HG03469 (cell line): ENCODE measurements at regions not wholly inside any gene's neighbourhood (a gene's known extent, or its start where the extent isn't known, plus 50 kb on each side); places are given as distances from the start of the nearest gene placed in this dataset.
"Not testable (repeated sequence)": the region's sequence is repeated elsewhere in the genome, so short reads cannot be mapped to it uniquely, and the experiment has no call there.

Experiments
- ATAC-seq: cut with Tn5 transposase; IDR thresholded peaks from one replicate; pipeline ENCODE4 v1.9.1; 2021; ENCODE audit warnings: mild to moderate bottlenecking, moderate library complexity, moderate number of reproducible peaks; ENCODE audit not compliant: unreplicated experiment

DNA sequence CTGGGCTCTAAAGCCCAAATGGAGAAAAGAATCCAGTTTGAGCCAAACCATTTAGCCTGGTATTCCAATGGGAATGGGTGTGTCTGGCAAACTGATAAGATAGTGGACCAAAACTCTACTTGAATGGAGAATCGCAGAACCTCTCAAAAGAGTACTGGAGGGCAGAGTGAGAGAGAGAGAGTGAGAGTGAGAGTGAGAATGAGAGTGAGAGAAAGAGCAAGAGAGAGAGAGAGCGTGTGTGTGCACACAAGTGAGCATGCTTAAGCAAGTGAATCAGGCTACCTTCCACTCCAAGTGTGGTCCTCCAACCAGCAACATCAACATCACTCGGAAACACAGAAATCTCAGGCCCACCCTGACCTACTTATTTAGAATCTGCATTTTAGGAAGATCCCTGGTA is 58.8 kb downstream of the UQCRFS1 start:
- no peak for ATAC-seq

DNA sequence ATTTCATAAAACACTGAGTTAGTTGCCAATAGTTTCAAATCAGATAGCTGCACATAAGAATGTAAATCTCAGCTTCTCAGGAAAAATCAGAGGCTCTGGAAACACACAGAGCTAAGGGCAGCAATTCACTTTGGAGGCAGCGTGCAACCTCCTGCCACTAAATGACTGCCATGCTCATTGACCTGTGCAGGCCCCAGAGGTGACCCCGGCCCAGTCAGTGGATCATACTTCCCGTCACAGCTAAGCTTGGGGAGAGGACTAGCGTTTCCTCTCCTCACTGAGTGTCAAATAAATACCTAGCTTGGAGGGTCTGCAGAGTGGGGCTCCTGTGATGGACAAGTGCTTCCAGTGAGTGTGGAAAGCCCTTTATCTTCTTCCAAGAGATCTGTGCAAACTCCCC is 67.2 kb downstream of the UQCRFS1 start:
- ATAC-seq, result no peak

DNA sequence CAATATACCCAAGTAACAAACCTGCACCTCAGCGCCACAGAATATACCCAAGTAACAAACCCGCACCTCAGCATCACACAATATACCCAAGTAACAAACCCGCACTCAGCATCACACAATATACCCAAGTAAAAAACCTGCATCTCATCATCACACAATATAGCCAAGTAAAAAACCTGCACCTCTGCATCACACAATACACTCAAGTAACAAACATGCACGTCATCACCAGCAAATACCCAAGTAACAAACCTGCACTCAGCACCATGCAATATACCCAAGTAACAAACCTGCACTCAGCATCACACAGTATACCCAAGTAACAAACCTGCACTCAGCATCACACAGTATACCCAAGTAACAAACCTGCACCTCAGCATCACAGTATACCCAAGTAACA is 69.8 kb downstream of the UQCRFS1 start:
- no peak for ATAC-seq

DNA sequence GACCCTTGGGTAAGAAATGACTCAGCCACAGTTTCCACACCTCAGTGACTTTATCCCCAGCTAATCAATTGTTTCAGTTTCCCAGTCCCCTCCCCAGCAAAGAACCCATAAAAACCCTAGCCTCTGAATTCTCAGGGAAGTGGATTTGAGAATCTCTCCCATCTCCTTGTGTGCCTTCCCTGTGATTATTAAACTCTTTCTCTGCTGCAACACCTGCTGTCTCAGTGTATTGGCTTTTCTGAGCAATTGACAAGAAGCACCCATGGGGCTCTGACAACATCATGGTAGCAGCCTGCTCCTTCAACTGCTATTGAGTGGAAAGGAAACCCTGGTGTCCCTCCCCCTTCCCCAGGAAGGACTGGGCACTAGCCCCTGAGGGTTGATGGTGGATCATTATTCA is 73.7 kb downstream of the UQCRFS1 start:
- no peak for ATAC-seq

DNA sequence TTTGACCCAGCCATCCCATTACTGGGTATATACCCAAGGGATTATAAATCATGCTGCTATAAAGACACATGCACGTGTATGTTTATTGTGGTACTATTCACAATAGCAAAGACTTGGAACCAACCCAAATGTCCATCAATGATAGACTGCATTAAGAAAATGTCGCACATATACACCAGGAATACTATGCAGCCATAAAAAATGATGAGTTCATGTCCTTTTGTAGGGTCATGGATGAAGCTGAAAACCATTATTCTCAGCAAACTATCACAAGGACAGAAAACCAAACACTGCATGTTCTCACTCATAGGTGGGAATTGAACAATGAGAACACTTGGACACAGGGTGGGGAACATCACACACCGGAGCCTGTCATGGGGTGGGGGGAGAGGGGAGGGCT is 74.7 kb downstream of the UQCRFS1 start:
- ATAC-seq, result not testable (repeated sequence)

DNA sequence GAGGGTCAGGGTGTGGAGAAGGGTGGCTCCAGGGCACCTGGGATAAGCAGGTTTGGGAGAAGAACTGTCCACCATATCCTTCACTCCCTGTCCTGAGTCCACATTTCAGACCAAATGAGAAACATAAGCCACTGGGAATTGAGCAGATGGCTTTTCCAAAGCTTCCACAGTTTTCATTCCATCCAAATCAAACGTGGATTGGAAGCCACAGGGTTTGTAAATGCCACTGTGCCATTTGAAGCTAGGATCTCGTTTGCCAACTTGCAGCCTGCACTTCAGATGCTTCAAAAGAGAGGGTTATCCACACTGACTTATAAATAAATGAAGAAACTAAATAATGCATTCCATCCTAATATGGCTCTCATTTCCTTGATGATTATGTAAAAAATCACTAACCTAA is 81.5 kb downstream of the UQCRFS1 start:
- no peak for ATAC-seq

DNA sequence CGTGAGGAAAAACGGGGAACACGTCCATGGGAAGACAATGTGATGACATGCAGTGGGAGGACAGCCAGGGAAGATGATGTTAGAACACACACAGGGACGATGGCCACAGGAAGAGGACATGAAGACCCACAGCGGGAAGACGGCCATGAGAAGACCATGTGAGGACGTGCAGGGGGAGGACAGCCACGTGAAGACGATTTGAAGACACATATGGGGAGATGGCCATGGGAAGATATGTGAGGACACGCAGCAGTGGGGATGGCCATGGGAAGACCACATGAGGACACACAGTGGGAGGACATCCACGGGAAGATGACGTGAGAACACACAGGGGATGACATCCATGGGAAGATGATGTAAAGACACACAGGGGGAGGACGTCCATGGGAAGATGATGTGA is 83.8 kb downstream of the UQCRFS1 start:
- no peak for ATAC-seq

DNA sequence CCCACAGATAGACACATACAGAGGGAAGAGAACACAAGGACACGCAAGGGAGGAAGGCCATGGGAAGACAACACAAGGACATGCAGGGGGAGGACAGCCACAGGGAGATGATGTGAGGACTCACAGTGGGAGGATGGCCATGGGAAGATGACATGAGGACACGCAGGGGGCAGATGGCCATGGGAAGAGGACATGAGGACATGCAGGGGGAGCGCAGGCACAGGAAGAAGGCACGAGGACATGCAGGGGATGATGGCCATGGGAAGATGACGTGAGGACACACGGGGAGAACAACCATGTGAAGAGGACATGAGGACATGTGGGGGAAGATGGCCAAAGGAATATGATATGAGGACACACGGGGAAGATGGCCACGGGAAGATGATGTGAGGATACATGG is 84.7 kb downstream of the UQCRFS1 start:
- no peak for ATAC-seq

DNA sequence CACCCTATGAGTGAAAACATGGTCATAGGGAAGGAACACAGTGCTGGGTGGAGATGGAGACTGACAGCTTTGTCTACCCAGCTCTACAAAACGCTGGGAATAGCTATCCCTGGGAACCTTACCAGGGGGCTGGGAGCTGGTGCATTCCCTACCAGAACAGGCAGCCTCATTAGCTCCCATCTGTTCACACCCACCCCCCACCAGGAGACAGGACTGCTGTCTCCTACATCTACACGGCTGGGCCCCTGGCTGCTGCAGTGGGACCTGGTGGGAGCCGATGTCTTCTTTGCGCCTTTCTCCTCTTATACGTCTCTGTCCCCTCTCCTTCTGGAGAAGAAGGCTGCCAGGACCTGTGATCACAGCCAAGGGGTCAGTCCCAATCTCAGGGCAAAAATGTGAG is 90.8 kb downstream of the UQCRFS1 start:
- no peak for ATAC-seq

DNA sequence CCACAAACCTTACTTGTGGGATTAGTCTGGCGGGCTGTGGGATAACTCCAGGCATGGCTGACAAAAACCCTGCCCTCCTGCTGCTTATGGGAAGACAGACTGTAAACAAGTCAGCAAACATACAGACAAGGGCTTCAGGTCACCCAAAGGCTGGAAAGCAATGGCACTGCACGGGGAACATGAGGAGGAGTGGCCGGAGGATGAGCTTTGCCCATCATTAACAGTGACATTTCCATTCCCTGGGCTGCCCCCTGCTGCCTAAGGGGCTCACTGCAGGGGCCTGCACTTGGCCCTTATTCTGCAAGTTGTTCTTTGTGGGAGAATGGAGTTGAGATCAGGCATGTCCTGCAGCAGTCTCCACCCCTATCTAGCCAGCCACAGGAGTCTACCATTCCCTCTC is 91.3 kb downstream of the UQCRFS1 start:
- ATAC-seq, result no peak

DNA sequence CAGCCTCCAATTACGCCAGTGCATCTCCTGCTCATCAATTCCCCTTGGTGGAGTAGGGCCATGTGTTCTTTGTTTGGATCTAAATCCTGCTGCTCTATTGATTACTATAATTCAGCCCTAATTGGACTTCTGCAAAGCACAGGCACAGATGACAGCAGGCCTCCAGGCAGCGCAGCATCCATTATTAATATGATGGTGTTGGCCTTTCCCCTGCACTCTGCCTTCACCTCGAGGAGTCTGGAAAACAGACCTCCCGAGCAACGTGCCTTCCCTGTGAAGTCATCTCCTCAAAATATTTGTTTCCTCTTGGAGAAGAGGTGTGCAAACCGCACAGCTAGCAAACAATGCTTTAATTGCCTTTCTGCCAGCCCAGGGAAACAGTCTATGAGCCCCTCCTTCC is 92.5 kb downstream of the UQCRFS1 start:
- ATAC-seq, result no peak

DNA sequence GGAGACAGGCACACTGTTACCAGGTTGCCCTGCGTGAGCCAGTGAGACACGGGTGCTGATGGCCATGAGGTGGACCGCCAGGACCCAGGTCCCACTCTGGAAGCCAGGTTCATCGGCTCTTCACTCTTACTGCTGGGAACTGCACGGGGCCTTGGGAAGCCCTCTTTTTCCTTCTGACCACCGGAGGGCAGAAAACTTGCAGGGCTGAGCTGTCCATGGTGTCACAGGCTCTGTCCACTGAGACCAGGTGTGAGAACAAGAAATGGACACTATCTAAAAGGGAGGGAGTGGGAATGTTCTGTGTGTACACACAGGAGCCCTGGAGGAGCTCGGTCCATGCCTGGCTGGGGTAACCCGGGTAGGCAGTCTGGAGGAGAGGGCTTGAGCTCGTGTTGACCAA is 93.4 kb downstream of the UQCRFS1 start:
- ATAC-seq, result no peak

DNA sequence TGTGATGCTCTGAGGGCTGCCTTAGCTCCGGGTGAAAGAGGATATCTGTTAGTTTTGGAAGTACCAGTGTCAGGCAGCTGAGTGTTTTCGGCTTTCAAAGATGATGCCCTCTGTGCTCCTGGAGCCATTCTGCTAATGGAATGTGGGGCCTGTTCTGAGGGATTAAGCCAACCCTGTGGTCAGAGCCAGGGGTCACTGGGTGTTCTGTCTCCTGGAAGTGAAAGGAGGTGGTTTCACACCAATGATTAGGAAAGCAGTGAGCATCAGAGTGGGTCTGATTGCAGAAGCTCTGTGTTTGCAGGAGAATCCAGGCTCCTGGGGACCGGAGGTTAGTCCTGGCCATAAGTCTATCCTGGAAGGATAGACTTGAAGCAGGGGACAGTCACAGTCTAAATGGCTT is 94.6 kb downstream of the UQCRFS1 start:
- ATAC-seq, result no peak

DNA sequence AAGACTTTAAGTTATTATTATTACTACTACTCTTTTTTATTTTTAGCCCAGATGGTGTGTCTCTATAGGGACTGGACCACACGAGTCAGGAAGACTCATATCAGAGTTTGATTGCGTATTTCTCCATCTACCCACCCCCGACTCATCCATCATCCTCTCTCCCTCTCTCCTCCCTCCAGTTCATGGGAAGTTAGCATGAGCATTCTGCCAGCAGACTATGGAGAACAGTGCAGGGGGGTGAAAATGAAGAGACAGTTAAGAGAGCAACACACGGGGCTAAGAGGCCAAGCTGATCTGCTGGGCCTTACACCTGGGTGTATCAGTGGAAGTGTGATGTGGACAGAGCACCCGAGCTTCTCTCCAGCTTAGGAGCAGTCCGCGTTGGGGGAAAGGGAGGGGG is 95.0 kb downstream of the UQCRFS1 start:
- ATAC-seq, result no peak

DNA sequence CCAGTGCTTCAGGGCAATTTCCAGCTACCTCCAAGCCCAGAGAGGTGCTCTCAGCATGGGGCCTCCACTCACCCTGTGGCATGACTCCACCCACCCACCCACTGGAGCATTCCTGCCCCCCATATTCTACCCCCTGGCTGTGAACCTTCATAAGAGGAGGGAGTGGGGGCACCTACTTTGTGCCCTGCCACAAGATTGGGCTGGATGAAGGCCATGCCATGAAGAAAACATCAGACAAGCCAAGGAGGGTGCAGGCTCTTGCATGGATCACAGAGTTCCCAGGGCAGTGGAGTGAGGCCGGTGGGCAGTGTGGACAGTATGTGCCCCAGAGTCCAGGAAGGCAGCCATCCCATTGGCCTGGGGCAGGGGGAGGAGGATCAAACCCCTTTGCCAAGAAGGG is 97.8 kb downstream of the UQCRFS1 start:
- no peak for ATAC-seq

DNA sequence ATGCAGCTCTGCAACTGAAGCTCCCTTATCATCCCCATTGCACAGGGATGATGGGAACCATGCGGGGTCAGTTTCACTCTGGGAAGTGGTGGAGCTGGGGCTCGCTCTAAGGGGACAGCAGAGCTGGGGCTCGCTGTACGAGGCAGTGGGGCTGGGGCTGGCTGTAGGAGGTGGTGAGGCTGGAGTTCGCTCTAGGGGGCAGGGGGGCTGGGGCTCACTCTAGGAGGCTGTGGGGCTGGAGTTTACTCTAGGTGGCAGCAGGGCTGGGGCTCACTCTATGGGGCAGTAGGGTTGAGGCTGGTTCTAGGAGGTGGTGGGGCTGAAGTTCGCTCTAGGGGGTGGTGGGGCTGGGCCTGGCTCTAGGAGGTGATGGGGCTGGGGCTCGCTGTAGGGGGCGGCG is 99.1 kb downstream of the UQCRFS1 start:
- no peak for ATAC-seq

DNA sequence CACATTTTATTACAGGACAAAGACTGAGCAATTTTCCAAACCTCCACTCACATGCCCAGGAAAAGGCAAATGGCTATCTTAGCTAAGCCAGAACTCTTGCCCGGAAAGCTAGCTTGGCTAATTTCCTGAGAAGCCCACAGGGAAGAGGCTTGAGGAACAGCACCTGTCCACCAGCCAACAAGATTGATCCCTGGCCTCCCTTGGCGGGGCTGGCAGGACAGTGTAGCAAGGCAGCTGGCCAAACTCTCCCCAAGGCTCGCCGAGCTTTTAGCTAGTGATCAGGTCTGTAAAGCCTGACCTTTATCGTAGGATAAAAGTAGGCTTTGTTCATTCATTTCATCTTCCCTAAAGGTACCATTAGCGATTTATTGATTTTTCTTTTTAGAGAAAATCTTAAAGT is 101.4 kb downstream of the UQCRFS1 start:
- ATAC-seq, result no peak

DNA sequence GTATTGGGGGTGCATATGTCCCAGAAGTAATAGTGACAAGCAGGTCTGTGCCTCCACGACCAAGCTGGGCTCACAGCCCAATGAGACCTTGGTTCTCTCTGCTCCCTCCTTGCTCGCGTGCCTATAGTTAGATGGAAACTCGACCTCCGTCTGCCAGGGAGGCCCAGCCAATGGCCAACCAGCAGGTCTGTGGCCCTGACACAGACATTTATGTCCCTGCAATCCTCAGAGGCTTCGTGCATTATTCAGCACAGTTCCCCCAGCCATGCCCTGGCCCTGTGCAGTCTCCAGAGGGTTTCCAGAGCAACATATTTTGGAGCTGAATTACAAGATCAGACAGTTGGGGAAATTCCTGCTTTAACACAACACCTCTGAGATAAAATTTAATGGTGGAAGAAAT is 105.1 kb downstream of the UQCRFS1 start:
- ATAC-seq, result no peak

DNA sequence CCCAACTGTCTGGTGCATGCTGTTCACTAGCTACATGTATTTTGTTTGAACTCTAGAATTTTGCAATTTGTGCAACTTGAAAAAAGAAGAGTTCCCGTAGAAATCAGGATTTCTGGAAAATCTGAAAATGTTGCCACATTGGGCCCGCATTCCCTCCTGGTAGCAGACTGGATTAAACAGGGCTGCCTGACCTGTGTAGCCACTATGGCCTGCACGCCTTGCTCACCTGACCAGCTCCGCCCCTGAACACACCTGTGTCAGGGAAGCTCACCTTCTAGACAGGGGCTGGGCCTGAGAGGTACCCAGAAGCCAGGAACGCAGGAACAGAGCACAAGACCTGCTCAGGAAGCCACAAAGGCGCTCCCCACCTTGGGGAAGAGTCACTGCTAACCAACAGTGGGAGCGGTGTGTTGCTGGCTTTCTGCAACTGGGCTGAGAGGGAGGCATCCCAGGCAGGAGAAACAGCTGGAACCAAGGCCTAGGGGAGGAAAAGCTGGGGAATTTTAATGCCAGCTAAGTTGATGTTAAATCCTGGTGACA is 106.5 kb downstream of the UQCRFS1 start:
- ATAC-seq, result no peak

DNA sequence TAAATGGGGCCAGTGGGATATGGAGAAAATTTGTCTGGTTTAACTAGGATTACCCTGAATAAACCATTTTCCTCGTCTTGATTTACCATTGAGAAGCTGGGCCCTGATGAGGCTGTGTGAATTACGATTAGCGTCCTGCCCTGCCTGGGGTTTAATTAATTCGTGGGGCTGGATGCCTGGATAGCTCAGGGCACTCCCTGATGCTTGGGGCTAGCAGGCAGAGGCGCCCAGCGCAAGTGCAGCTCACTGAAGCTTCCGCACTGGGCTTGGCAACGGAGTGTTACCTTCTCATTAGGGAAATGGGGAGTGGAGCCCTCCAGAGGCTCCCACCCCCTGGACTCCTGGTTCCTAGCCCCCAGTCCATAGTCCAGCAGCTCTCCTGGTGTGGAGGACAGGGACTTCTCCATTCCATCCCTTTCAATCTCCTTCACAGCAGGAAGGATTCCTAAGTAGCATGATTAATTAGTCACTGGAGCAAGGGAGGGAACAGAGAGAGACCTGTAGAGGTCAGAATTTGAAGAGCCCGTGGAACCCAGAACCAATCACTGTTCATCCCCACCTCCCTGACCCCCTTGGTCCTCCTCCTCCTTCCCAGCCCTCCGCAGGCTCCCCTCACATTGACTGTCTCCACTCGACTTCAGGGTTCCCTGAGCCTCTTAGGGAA is 107.2 kb downstream of the UQCRFS1 start:
- no peak for ATAC-seq

DNA sequence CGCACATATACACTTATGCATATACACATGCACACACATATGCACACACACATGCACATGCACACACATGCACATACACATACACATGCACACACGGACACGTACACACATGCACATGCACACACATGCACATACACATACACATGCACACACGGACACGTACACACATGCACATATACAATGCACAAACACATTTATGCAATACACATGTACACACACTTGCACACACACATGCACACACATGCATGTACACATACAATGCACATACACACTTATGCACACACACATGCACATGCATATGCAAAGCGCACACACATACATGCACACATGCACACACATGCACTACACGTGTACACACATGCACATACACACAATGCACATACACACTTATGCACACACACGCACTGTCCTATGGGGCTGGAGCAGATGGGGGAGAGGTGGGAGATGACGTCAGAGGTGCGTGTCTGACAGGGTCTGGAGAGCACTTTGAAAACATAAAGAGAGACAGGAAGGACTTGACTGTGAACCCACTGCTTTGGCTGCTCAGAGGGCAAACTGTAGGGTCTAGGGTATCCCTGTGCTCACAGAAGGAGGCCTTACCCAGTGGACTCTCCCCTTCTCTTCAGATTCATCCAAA is 108.2 kb downstream of the UQCRFS1 start:
- no peak for ATAC-seq

DNA sequence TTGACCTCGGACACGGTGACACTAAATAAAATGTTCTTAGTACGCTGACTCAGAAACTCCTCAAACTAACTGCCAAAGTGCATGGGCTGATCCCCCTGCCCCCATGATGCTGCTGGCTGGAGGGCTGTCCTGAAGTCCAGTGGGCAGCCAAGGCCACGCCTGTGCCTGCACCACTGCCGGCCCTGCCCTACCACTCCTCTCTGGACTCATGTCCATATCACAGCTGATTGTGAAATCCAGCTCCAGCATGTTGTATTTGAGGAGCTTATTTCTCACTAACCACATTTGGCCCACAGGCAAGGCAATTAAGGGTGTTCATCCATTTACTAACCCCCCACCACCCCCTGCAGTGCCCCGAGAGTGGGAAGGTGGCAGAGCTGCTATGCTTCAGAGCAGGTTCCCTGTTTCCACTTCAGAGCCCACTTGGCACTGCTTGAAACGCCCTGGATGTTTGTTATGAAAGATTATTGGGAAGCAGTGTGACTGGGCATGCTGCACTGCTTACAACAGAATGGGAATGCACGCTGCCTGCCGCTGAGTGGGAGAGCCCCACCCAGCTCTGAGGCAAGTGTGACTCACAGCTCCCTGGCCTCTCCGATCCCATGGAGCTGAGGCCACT is 114.0 kb downstream of the UQCRFS1 start:
- ATAC-seq, result no peak
